ENCODE measurements at regions not wholly inside any gene's neighbourhood (a gene's known extent, or its start where the extent isn't known, plus 50 kb on each side); places are given as distances from the start of the nearest gene placed in this dataset.

- no peak for DNase-seq
Observed at GRCh38 chr14:54094765-54095164, 138.1 kb upstream of the BMP4 start.

- no peak for DNase-seq
Observed at GRCh38 chr14:54098536-54098935, 141.9 kb upstream of the BMP4 start.

- no peak for DNase-seq
Observed at GRCh38 chr14:54102051-54102456, 145.4 kb upstream of the BMP4 start.

- no peak for DNase-seq
Observed at GRCh38 chr14:54102530-54102929, 145.9 kb upstream of the BMP4 start.

GRCh38 chr14:54104601-54105145 is 148.0 kb upstream of the BMP4 start:
- DNase-seq = no peak

- no peak for DNase-seq
Observed at GRCh38 chr14:54105406-54105805, 148.8 kb upstream of the BMP4 start.

GRCh38 chr14:54105898-54106297 is 149.3 kb upstream of the BMP4 start:
- DNase-seq = no peak

GRCh38 chr14:54106661-54107377 is 150.2 kb upstream of the BMP4 start:
- no peak for DNase-seq

- no peak for DNase-seq
Observed at GRCh38 chr14:54108481-54109471, 152.2 kb upstream of the BMP4 start.

GRCh38 chr14:54109521-54110120 is 153.0 kb upstream of the BMP4 start:
- DNase-seq = no peak

GRCh38 chr14:54114941-54115340 is 158.3 kb upstream of the BMP4 start:
- DNase-seq = no peak

GRCh38 chr14:54116198-54116885 is 159.7 kb upstream of the BMP4 start:
- DNase-seq = no peak

- no peak for DNase-seq
Observed at GRCh38 chr14:54116972-54117371, 160.3 kb upstream of the BMP4 start.

GRCh38 chr14:54117396-54117795 is 160.8 kb upstream of the BMP4 start:
- no peak for DNase-seq

- no peak for DNase-seq
Observed at GRCh38 chr14:54117924-54118323, 161.3 kb upstream of the BMP4 start.

GRCh38 chr14:54120260-54120659 is 163.6 kb upstream of the BMP4 start:
- DNase-seq = no peak

GRCh38 chr14:54121466-54122027 is 164.9 kb upstream of the BMP4 start:
- DNase-seq = no peak

- DNase-seq = no peak
Observed at GRCh38 chr14:54123841-54124240, 167.2 kb upstream of the BMP4 start.

- no peak for DNase-seq
Observed at GRCh38 chr14:54125109-54125508, 168.5 kb upstream of the BMP4 start.

GRCh38 chr14:54126947-54127346 is 170.3 kb upstream of the BMP4 start:
- DNase-seq = no peak

- no peak for DNase-seq
Observed at GRCh38 chr14:54127526-54127925, 170.9 kb upstream of the BMP4 start.
